A549 (cell line): ENCODE measurements at regions not wholly inside any gene's neighbourhood (a gene's known extent, or its start where the extent isn't known, plus 50 kb on each side); places are given as distances from the start of the nearest gene placed in this dataset.

Source experiments
- ATAC-seq, 2 experiments: fragments of 200-7000 bp in 1 of 2; fragments of >200 bp in 1 of 2; cut with Nextera tagmentation in 1 of 2; cut with Tn5 transposase in 1 of 2; 3 replicates each; pipeline versions ENCODE4 v1.8.0 to v1.9.1; 2018 to 2020; ENCODE audit warnings: mild to moderate bottlenecking in 1 of 2, moderate library complexity in 1 of 2
- CTCF ChIA-PET: fragments of 300-600 bp; sonication (Branson Sonifier 250); formaldehyde crosslinking; extraction: SDS; loops from one replicate; lab custom pipeline; 2021; ENCODE audit warnings: antibody characterized with exemption, inconsistent platforms; lab: Yijun Ruan, JAX
- POLR2A ChIA-PET: fragments of 350-600 bp; formaldehyde crosslinking; extraction: SDS; loops from one replicate; lab custom pipeline; 2021; ENCODE audit warnings: antibody characterized with exemption, inconsistent platforms; lab: Yijun Ruan, JAX
- DNase-seq, 2 experiments: peaks; one replicate each; pipeline versions ENCODE4 v3.0.0 to v3.0.0-alpha.2; 2011 to 2016; ENCODE audit warnings: low read depth in 1 of 2, low spot score in 1 of 2
- FAIRE-seq: peaks from 2 replicates; lab custom pipeline; 2011; peaks lifted over from hg19 to GRCh38; lab: Jason Lieb, UNC
- H3K27ac ChIP-seq, 2 experiments: fragments of >200 bp; sonication (Bioruptor Twin); formaldehyde crosslinking; 3 replicates each; pipeline ENCODE4 v1.5.1; 2016 to 2017
- H3K4me1 ChIP-seq: fragments of >200 bp; sonication (Bioruptor Twin); formaldehyde crosslinking; 3 replicates; pipeline ENCODE4 v1.6.1; 2016
- H3K4me2 ChIP-seq: fragments of >200 bp; sonication (Bioruptor Twin); formaldehyde crosslinking; 3 replicates; pipeline ENCODE4 v1.6.1; 2016
- H3K4me3 ChIP-seq: fragments of >200 bp; sonication (Bioruptor Twin); formaldehyde crosslinking; 3 replicates; pipeline ENCODE4 v1.5.1; 2016
- H3K9me3 ChIP-seq: fragments of >200 bp; sonication (Bioruptor Twin); formaldehyde crosslinking; 3 replicates; pipeline ENCODE4 v1.6.1; 2016
- ATOH8 ChIP-seq: fragments of 250-450 bp; sonication (Bioruptor Pico); IDR thresholded peaks from 2 replicates; pipeline ENCODE4 v1.5.0; 2020; ENCODE audit warnings: low read depth, mild to moderate bottlenecking, moderate library complexity
- CBX2 ChIP-seq: fragments of 200-600 bp; sonication (generic); IDR thresholded peaks from 2 replicates; pipeline ENCODE4 v1.6.1; 2016; ENCODE audit warnings: low read depth, mild to moderate bottlenecking, borderline replicate concordance
- CBX8 ChIP-seq: fragments of 200-600 bp; sonication (generic); IDR thresholded peaks from 2 replicates; pipeline ENCODE4 v1.6.1; 2016
- EP300 ChIP-seq, 2 experiments: fragments of >200 bp; sonication (Bioruptor Twin); formaldehyde crosslinking; IDR thresholded peaks; 2 replicates in 1 of 2; 3 replicates in 1 of 2; pipeline ENCODE4 v1.6.1; 2016 to 2017
- ESRRA ChIP-seq: fragments of 150-350 bp; IDR thresholded peaks from 2 replicates; pipeline ENCODE4 v1.6.1; 2014; ENCODE audit warnings: mild to moderate bottlenecking, low read length, borderline replicate concordance
- GATA3 ChIP-seq: IDR thresholded peaks from 2 replicates; pipeline ENCODE4 v1.6.1; 2012; ENCODE audit warnings: borderline replicate concordance
- HDAC2 ChIP-seq: fragments of 200-600 bp; sonication (generic); IDR thresholded peaks from 2 replicates; pipeline ENCODE4 v1.6.1; 2016
- HMGXB4 ChIP-seq: fragments of 250-450 bp; sonication (Bioruptor Pico); IDR thresholded peaks from 2 replicates; pipeline ENCODE4 v1.5.0; 2021; ENCODE audit warnings: mild to moderate bottlenecking, moderate library complexity, borderline replicate concordance
- HOXA7 ChIP-seq: fragments of 250-450 bp; sonication (Bioruptor Pico); IDR thresholded peaks from 2 replicates; pipeline ENCODE4 v1.5.0; 2020; ENCODE audit warnings: mild to moderate bottlenecking, moderate library complexity
- HOXB13 ChIP-seq: fragments of 250-450 bp; sonication (Bioruptor Pico); IDR thresholded peaks from 2 replicates; pipeline ENCODE4 v1.5.0; 2020; ENCODE audit warnings: low read depth, mild to moderate bottlenecking, moderate library complexity
- KDM1A ChIP-seq: fragments of 200-600 bp; sonication (generic); IDR thresholded peaks from 2 replicates; pipeline ENCODE4 v1.6.1; 2016; ENCODE audit warnings: low read depth, mild to moderate bottlenecking
- PBX3 ChIP-seq: IDR thresholded peaks from 2 replicates; pipeline ENCODE4 v1.6.1; 2012
- POLR2A ChIP-seq: IDR thresholded peaks from 2 replicates; pipeline ENCODE4 v1.6.1; 2012; ENCODE audit warnings: mild to moderate bottlenecking, low read length
- RARB ChIP-seq: fragments of 250-450 bp; sonication (Bioruptor Pico); IDR thresholded peaks from 2 replicates; pipeline ENCODE4 v1.8.0; 2021; ENCODE audit warnings: mild to moderate bottlenecking, moderate library complexity
- SMC3 ChIP-seq: fragments of >200 bp; sonication (Bioruptor Twin); formaldehyde crosslinking; IDR thresholded peaks from 3 replicates; pipeline ENCODE4 v1.6.1; 2018; ENCODE audit warnings: inconsistent platforms
- TFCP2L1 ChIP-seq: fragments of 250-450 bp; sonication (Bioruptor Pico); IDR thresholded peaks from 2 replicates; pipeline ENCODE4 v1.5.0; 2021; ENCODE audit warnings: mild to moderate bottlenecking
- TP53 ChIP-seq: fragments of 250-450 bp; sonication (Bioruptor Pico); IDR thresholded peaks from 2 replicates; pipeline ENCODE4 v1.5.0; 2021; ENCODE audit warnings: mild to moderate bottlenecking, moderate library complexity
- USF2 ChIP-seq: fragments of 450-650 bp; IDR thresholded peaks from 2 replicates; pipeline ENCODE4 v1.6.1; 2014; ENCODE audit warnings: antibody characterized with exemption
- ZSCAN20 ChIP-seq: fragments of 250-450 bp; sonication (Bioruptor Pico); IDR thresholded peaks from 2 replicates; pipeline ENCODE4 v1.8.0; 2022; ENCODE audit warnings: mild to moderate bottlenecking, moderate library complexity
- WGBS: methylation state at CpG from one replicate; pipeline ENCODE4 v1.1.6; 2017; ENCODE audit errors: missing lambda C conversion rate; 5-methylcytosine and 5-hydroxymethylcytosine counted together
- TF ChIP-seq, protein P1 (sequence below): fragments of 150-350 bp; IDR thresholded peaks from 2 replicates; pipeline ENCODE4 v1.6.1; 2014; ENCODE audit warnings: low read depth, mild to moderate bottlenecking, low read length
- TF ChIP-seq, protein P2 (sequence below): IDR thresholded peaks from 2 replicates; pipeline ENCODE4 v1.6.1; 2012; ENCODE audit warnings: low read depth, borderline replicate concordance
- TF ChIP-seq, protein P3 (sequence below): fragments of >200 bp; sonication (Bioruptor Twin); formaldehyde crosslinking; IDR thresholded peaks from 2 replicates; pipeline ENCODE4 v1.6.1; 2016

DNA sequence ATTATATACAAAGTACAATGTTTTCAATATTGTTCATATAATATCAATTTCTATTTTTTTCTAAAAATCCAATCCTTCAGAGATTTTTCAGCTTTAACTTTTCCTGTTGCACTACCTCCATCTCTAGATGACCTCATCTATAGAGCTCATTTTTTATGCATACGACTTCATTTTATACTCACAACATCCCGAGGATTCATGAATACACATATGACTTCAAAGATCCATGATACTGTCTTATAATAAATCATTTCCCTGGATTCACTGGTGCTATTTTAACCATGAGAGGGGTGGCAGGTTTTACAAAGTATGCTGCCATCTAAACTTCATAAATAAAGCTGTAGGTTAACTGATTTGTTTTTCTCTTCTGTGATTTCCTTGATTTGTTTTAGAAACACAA, 694.6 kb downstream of the EPHA4 start:
- ChIA-PET POLR2A (no interaction called here), CTCF (no interaction called here)
- WGBS = 28% methylated on average over 2 of the region's 2 CpGs
- Histone ChIP-seq H3K4me3 (no peak overlapping the region), H3K9me3 (no peaks in the 10 kb centered on the region), H3K4me2 (no peak overlapping the region), H3K27ac (no peak overlapping the region), H3K4me1 (no peaks in the 10 kb centered on the region)
- DNase-seq (no peak), ATAC-seq (no peak), FAIRE-seq (no peak)
- TF ChIP-seq, protein P1, sequence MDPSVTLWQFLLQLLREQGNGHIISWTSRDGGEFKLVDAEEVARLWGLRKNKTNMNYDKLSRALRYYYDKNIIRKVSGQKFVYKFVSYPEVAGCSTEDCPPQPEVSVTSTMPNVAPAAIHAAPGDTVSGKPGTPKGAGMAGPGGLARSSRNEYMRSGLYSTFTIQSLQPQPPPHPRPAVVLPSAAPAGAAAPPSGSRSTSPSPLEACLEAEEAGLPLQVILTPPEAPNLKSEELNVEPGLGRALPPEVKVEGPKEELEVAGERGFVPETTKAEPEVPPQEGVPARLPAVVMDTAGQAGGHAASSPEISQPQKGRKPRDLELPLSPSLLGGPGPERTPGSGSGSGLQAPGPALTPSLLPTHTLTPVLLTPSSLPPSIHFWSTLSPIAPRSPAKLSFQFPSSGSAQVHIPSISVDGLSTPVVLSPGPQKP = no peak
- TF ChIP-seq PBX3 = no peak
- no peak for TF ChIP-seq ESRRA
- TF ChIP-seq ATOH8 (CRISPR knock-in tag) = no peak
- TF ChIP-seq, protein P2, sequence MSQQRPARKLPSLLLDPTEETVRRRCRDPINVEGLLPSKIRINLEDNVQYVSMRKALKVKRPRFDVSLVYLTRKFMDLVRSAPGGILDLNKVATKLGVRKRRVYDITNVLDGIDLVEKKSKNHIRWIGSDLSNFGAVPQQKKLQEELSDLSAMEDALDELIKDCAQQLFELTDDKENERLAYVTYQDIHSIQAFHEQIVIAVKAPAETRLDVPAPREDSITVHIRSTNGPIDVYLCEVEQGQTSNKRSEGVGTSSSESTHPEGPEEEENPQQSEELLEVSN = no peak
- TF ChIP-seq RARB = no peak
- TF ChIP-seq HMGXB4 (CRISPR knock-in tag) = no peak
- no peak for TF ChIP-seq USF2
- no peak for TF ChIP-seq TFCP2L1 (CRISPR knock-in tag)
- TF ChIP-seq CBX2 = no peak
- TF ChIP-seq HDAC2 = no peak
- TF ChIP-seq SMC3 = no peak
- TF ChIP-seq KDM1A = no peak
- TF ChIP-seq HOXA7 (CRISPR knock-in tag) = no peak

DNA sequence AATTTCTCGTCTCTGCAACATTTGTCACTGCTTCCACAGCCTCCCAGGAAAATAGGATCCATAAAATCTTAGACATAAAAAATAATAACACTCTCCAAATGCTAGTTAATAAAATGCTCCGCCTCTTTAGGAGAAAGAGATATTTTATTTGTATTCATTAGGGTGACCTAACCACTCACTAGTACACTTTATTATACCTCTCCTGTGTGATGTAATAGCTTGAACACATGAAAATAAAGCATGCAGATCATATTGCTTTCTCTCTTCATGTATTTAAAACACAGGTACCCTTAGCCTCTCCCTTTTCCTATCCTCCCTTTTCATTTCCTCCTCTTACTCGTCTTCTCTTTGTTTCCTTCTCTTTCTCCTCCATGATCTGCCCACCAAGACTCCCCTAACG, 694.2 kb downstream of the EPHA4 start:
- POLR2A ChIA-PET = no interaction called here

More for the DNA sequence above, 694.2 kb downstream of the EPHA4 start:
- FAIRE-seq (no peak), ATAC-seq (no peak), DNase-seq (no peak)
- Histone ChIP-seq H3K9me3 (no peaks in the 10 kb centered on the region), H3K4me3 (no peak overlapping the region), H3K4me2 (no peak overlapping the region), H3K4me1 (no peaks in the 10 kb centered on the region), H3K27ac (no peak overlapping the region)
- CTCF ChIA-PET = no interaction called here
- 28% methylated on average over 4 of the region's 4 CpGs for WGBS
- TF ChIP-seq ZSCAN20 = no peak
- no peak for TF ChIP-seq HOXB13 (CRISPR knock-in tag)
- TF ChIP-seq GATA3 = no peak
- TF ChIP-seq, protein P1 = no peak
- TF ChIP-seq USF2 = no peak
- no peak for TF ChIP-seq EP300 (IDR thresholded peaks at IDR 0.05)
- TF ChIP-seq, protein P3, sequence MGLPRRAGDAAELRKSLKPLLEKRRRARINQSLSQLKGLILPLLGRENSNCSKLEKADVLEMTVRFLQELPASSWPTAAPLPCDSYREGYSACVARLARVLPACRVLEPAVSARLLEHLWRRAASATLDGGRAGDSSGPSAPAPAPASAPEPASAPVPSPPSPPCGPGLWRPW = no peak
- TF ChIP-seq HMGXB4 (CRISPR knock-in tag) = no peak
- TF ChIP-seq TP53 (CRISPR knock-in tag) = no peak
- no peak for TF ChIP-seq POLR2A
- TF ChIP-seq HDAC2 = no peak
- no peak for TF ChIP-seq CBX8
